HG02884 (cell line): ENCODE measurements at regions not wholly inside any gene's neighbourhood (a gene's known extent, or its start where the extent isn't known, plus 50 kb on each side); places are given as distances from the start of the nearest gene placed in this dataset.

ENCODE experiments used
- ATAC-seq: cut with Tn5 transposase; IDR thresholded peaks from one replicate; pipeline ENCODE4 v1.9.1; 2021; ENCODE audit warnings: mild to moderate bottlenecking, moderate library complexity; ENCODE audit not compliant: unreplicated experiment

DNA sequence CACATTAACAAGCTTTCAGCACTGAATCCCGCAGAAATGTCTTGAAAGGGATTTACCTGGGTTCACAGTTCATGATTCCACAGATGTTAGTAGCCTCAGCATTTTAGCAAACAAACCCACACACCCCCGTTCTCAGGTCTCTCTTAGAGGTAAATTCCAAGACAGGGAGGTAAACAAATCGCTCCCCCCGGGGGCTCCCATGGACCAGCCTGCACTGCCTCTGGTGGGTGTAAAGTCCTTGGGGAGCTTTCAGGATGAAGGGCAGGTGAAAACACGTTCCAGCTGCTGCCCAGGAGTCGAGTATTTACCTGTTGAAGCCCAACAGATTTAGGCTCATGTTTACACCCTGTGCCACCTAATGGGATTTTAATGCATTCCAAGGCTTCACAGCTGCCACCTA, 187.0 kb upstream of the FOXQ1 start:
- no peak for ATAC-seq

GRCh38 chr6:1123386-1124375, 188.2 kb upstream of the FOXQ1 start:
- ATAC-seq: no peak

- ATAC-seq: no peak
These were observed 189.8 kb upstream of the FOXQ1 start for GRCh38 chr6:1122083-1122482.

DNA sequence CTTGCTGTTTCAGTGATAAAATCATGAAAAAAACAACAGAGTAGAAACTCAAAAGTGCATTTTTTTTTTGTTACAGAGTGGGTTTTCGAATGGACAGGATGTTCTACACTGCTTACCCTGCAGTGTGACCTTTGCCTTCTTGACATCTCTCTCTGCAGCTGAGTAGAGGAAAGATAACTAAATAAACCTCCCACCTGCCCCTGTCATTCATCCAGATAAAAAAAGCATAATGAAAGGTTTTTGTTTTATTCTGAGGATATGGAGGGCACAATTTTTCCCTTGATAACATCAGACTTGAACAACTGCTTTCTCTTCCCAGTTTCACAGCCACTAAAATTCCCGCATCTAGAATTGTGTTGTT, 193.6 kb upstream of the FOXQ1 start:
- ATAC-seq: no peak

DNA sequence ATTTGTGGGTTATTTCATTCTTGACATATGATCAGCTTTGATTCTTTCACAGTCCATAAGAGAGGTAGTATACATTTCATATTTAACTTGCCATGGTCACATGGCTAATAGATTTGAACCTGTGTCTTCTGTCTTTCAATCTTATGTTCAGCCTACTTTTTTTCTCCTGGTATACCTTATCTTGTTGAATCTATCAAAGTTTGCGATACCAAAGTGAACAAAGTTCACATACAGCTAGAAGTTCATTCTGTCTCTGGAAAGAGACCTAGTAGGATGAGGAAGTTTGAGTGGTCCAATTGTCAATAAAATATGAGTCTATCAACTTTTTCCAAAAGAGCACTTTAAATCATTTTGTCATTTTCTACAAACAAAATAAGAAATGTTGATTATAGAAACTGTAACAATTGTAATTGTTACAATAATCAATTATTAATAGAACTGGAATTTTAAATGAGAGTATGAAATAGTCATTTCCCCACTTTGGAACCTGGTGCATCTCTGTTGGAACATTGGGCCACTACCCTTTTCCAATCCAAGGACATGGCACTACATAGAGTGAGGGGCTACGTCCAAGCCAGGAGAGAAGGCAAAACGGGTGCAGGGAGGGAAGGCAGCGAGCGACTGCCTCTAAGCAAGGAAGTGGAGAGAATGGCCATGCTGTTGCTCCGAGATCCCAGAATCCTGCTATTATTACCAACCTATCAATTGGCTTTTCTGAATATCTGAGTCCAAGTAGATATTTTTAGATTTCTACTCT, 194.2 kb upstream of the FOXQ1 start:
- no peak for ATAC-seq

- ATAC-seq: no peak
These were observed 195.7 kb upstream of the FOXQ1 start for GRCh38 chr6:1116149-1116548.

DNA sequence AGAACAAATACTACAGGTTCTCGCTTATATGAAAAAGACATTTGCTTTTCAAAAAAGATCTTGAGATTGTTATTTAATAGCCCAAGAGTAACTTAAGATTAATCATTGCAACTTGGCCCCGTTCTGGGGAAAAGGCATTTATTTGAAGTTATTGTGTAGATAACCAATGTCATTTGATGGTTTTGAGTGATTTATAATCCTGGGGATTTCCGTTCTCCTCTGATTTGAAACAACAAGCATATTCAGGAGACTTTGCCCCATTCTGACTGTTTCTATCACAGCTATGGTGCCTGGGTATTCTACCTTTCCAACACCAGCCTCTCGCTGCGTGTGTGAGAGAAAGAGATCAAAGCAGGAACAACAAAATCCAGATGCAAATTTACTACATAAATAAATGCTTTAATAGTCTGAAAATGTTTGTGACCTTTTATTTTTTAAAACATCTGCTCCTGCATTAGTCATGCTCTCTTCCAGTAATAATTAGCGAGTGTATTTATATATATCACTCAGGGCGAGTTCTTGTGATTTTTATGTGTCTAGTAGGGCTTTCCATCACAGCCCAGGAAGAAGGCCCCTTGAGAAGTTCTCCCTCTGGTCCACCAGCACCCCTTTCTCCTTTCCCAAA, 197.9 kb upstream of the FOXQ1 start:
- ATAC-seq: no peak

GRCh38 chr6:1111361-1111760, 200.5 kb upstream of the FOXQ1 start:
- no peak for ATAC-seq

- ATAC-seq: no peak
These were observed 201.0 kb upstream of the FOXQ1 start for GRCh38 chr6:1110941-1111349.

DNA sequence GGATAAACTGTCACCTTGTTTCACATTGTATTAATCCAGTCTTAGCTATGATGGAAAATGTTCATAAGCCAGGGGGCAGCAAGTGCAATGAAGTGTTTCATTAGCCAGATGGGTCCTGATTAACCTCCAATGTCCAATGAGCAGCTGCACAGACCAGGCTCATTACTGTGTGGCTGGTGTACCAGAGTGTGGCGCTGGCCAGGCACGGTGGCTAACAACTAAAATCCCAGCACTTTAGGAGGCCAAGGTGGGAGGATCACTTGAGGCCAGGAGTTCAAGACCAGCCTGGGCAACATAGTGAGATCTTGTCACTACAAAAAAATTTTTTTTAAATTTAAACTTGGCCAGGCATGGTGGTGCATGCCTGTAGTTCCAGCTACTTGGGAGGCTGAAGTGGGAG, 201.7 kb upstream of the FOXQ1 start:
- ATAC-seq: no peak

- no peak for ATAC-seq
These were observed 202.8 kb upstream of the FOXQ1 start for GRCh38 chr6:1109134-1109533.

DNA sequence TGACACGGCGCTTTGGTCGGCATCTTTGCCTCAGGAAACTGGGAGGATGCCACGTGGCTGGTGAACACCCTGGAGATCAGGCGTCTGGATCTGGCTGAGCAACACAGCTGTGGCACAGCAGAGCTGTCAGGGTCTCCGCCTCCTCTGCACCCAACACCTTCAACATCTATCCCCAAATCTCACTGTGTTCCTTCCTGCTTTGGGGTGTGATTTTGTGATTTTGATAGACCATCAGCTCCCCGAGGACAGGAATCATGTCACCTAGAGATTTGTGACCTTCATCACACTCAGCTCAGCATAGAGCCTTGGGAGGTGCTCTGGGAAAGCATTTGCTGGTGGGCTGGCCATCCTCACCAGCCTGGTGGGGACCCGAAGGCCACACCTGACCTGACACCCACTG, 203.7 kb upstream of the FOXQ1 start:
- no peak for ATAC-seq

DNA sequence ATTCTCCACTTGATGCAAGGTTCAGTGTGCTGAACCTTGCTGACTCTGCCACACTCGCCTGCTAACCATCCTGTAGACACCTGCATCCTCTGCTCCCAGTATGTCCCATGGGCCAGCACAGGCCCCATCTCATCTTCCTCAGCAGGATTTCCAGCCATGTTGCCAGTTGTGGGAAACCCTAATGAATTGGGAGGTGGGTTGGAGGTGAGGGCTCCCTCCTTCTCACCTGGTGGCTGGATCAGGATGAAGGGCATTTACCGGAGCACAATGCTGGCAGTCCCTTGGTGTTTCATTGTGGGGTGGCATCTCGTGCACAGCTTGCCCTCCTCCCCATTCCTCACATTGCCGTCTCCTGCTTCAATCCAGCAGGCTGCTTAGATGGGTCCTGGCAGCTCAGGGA, 204.3 kb upstream of the FOXQ1 start:
- ATAC-seq: no peak

DNA sequence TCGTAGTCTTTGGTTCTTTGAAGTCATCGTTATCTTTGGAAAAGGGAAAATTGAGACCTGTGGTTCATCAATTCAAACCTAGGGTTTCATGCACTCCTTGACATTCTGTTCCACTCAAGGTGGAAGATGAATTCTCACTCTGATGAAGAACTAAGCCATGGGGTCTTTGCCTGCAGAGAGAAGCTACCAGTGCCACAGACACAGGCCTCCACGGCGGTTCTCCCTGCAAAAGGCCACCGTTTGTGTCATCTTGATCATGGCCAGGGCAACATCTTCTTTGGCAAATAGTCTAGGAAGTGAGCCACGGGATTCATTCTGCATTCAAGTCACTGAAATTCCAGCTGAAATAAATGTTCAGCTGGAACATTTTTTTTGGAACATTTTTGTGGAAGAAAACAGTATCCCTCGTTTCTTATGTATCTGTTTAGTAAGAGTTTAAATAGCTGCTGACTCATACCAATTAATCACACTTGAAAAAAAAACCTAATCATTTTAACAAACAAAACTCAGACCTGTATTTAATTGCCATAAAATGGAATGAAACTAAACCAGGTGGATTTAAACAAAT, 206.0 kb upstream of the FOXQ1 start:
- no peak for ATAC-seq

- no peak for ATAC-seq
These were observed 206.8 kb upstream of the FOXQ1 start for GRCh38 chr6:1104988-1105670.

DNA sequence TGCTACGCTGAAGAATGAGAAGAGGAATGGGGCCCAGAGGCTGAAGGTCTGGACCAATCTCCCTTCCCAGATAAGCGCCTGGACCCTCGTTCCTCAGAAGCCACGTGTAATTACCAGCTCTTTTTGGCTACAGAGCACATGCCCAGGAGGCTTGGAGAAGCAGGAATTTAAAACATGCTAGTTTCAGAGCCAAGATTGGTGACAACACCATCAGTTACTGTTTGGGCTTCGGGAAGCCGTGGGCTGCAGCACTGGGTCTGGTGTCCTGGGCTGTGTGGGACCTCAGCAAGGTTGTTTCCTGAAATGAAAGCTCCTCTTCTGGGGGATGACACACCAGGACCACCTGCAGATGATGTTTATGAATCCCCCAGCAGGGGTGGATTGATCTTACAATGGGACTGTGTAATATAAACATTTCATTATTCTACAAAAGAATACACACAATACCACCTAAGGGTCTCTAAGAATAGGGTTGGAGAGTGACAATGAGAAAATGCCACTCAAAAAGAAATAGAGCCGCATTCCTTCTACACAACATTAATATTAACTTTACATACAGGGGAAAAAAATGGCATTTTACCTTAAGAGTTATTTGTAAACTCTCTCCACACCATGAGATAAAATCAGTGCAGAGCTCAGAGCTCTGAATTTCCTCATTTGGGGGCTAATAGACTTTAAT, 207.8 kb upstream of the FOXQ1 start:
- ATAC-seq: no peak

DNA sequence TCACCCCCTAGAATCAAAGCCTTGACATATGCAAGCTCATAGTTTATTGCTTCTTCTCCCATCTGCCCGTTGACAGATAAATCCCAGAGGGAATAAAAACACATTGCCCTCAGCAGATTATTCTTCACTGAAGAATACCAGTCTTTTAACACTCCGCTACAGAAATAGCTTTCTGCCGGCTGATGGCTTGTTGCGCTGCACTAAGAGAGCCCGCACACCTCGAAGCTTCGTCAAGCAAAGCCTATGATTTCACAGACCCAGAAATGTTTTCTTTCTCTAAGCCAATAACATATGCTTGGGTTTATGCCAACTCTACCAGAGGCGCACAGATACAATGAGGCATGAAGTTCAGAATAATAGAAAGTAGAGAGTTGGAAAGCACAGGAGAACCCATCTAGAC, 208.9 kb upstream of the FOXQ1 start:
- ATAC-seq: no peak

GRCh38 chr6:1100269-1100668, 211.6 kb upstream of the FOXQ1 start:
- ATAC-seq: no peak

- no peak for ATAC-seq
These were observed 212.6 kb upstream of the FOXQ1 start for GRCh38 chr6:1099264-1099663.
